IPS-15b (cell line): ENCODE measurements at regions not wholly inside any gene's neighbourhood (a gene's known extent, or its start where the extent isn't known, plus 50 kb on each side); places are given as distances from the start of the nearest gene placed in this dataset.

Experiments used
- H3K27me3 ChIP-seq: one replicate; pipeline ENCODE4 v1.6.1; 2013; ENCODE audit warnings: low read length; ENCODE audit not compliant: control insufficient read depth, insufficient read depth
- H3K36me3 ChIP-seq: one replicate; pipeline ENCODE4 v1.6.1; 2013; ENCODE audit warnings: low read length; ENCODE audit not compliant: control insufficient read depth, insufficient read depth
- H3K4me1 ChIP-seq: one replicate; pipeline ENCODE4 v1.6.1; 2013; ENCODE audit warnings: mild to moderate bottlenecking, low read length; ENCODE audit not compliant: control insufficient read depth, insufficient read depth
- H3K4me3 ChIP-seq: one replicate; pipeline ENCODE4 v1.5.1; 2013; ENCODE audit warnings: low read depth, low read length
- H3K9ac ChIP-seq: one replicate; pipeline ENCODE4 v1.6.1; 2013; ENCODE audit warnings: low read depth, mild to moderate bottlenecking, low read length
- H3K9me3 ChIP-seq: one replicate; pipeline ENCODE4 v1.6.1; 2013; ENCODE audit warnings: mild to moderate bottlenecking, low read length; ENCODE audit not compliant: control insufficient read depth, insufficient read depth

GRCh38 chr6:150715133-150715532, 115.4 kb downstream of the PLEKHG1 start:
- Histone ChIP-seq H3K27me3 (no peaks in the 10 kb centered on the region), H3K9me3 (no peaks in the 10 kb centered on the region), H3K4me3 (no peak overlapping the region), H3K36me3 (no peaks in the 10 kb centered on the region), H3K9ac (no peak overlapping the region), H3K4me1 (peaks cover 4% of the 10 kb centered on the region)

- Histone ChIP-seq H3K9me3 (no peaks in the 10 kb centered on the region), H3K27me3 (no peaks in the 10 kb centered on the region), H3K4me1 (peaks cover 16% of the 10 kb centered on the region), H3K9ac (no peak overlapping the region), H3K4me3 (no peak overlapping the region), H3K36me3 (no peaks in the 10 kb centered on the region)
Observed at GRCh38 chr6:150717419-150717818, 117.7 kb downstream of the PLEKHG1 start.

- H3K27me3 ChIP-seq: no peaks in the 10 kb centered on the region
- H3K4me1 ChIP-seq: peaks cover 16% of the 10 kb centered on the region
- H3K36me3 ChIP-seq: no peaks in the 10 kb centered on the region
- no peak overlapping the region for H3K4me3 ChIP-seq
- no peak overlapping the region for H3K9ac ChIP-seq
- no peaks in the 10 kb centered on the region for H3K9me3 ChIP-seq
Observed at GRCh38 chr6:150719099-150719766, 119.5 kb downstream of the PLEKHG1 start.

- Histone ChIP-seq H3K4me3 (no peak overlapping the region), H3K9me3 (no peaks in the 10 kb centered on the region), H3K36me3 (no peaks in the 10 kb centered on the region), H3K4me1 (peaks cover 16% of the 10 kb centered on the region), H3K27me3 (no peaks in the 10 kb centered on the region), H3K9ac (no peak overlapping the region)
Observed at GRCh38 chr6:150719831-150720230, 120.1 kb downstream of the PLEKHG1 start.

- Histone ChIP-seq H3K36me3 (no peaks in the 10 kb centered on the region), H3K4me3 (no peak overlapping the region), H3K27me3 (no peaks in the 10 kb centered on the region), H3K9ac (no peak overlapping the region), H3K4me1 (peaks cover 16% of the 10 kb centered on the region), H3K9me3 (no peaks in the 10 kb centered on the region)
Observed at GRCh38 chr6:150720774-150721233, 121.1 kb downstream of the PLEKHG1 start.

GRCh38 chr6:150721418-150722266, 122.0 kb downstream of the PLEKHG1 start:
- Histone ChIP-seq H3K9ac (no peak overlapping the region), H3K9me3 (no peaks in the 10 kb centered on the region), H3K4me1 (peaks cover 16% of the 10 kb centered on the region), H3K36me3 (no peaks in the 10 kb centered on the region), H3K27me3 (no peaks in the 10 kb centered on the region), H3K4me3 (no peak overlapping the region)

GRCh38 chr6:150722614-150723344, 123.1 kb downstream of the PLEKHG1 start:
- no peak overlapping the region for H3K9ac ChIP-seq

GRCh38 chr6:150723345-150723658, 123.6 kb downstream of the PLEKHG1 start:
- Histone ChIP-seq H3K4me1 (peaks cover 16% of the 10 kb centered on the region), H3K4me3 (no peak overlapping the region), H3K36me3 (no peaks in the 10 kb centered on the region), H3K9me3 (no peaks in the 10 kb centered on the region), H3K9ac (no peak overlapping the region), H3K27me3 (no peaks in the 10 kb centered on the region)

More at GRCh38 chr6:150722614-150723344, 123.1 kb downstream of the PLEKHG1 start:
- no peak overlapping the region for H3K4me3 ChIP-seq
- H3K27me3 ChIP-seq: no peaks in the 10 kb centered on the region
- H3K9me3 ChIP-seq: no peaks in the 10 kb centered on the region
- no peaks in the 10 kb centered on the region for H3K36me3 ChIP-seq
- H3K4me1 ChIP-seq: peaks cover 16% of the 10 kb centered on the region

GRCh38 chr6:150723857-150724256, 124.2 kb downstream of the PLEKHG1 start:
- H3K9me3 ChIP-seq: no peaks in the 10 kb centered on the region
- H3K4me1 ChIP-seq: peaks cover 16% of the 10 kb centered on the region
- H3K9ac ChIP-seq: no peak overlapping the region
- no peaks in the 10 kb centered on the region for H3K27me3 ChIP-seq
- H3K36me3 ChIP-seq: no peaks in the 10 kb centered on the region
- no peak overlapping the region for H3K4me3 ChIP-seq

- Histone ChIP-seq H3K4me1 (peaks cover 7% of the 10 kb centered on the region), H3K9ac (no peak overlapping the region), H3K27me3 (no peaks in the 10 kb centered on the region), H3K4me3 (no peak overlapping the region), H3K36me3 (no peaks in the 10 kb centered on the region), H3K9me3 (no peaks in the 10 kb centered on the region)
Observed at GRCh38 chr6:150725795-150726194, 126.1 kb downstream of the PLEKHG1 start.

- no peaks in the 10 kb centered on the region for H3K4me1 ChIP-seq
- no peak overlapping the region for H3K9ac ChIP-seq
- H3K36me3 ChIP-seq: no peaks in the 10 kb centered on the region
- no peak overlapping the region for H3K4me3 ChIP-seq
- no peaks in the 10 kb centered on the region for H3K27me3 ChIP-seq
- H3K9me3 ChIP-seq: no peaks in the 10 kb centered on the region
Observed at GRCh38 chr6:150729188-150729748, 129.6 kb downstream of the PLEKHG1 start.
